Gastrocnemius medialis (tissue), 4 donors: ENCODE measurements at regions not wholly inside any gene's neighbourhood (a gene's known extent, or its start where the extent isn't known, plus 50 kb on each side); places are given as distances from the start of the nearest gene placed in this dataset.

Source experiments
- ATAC-seq, 2 donors: fragments of 150-250 bp; one replicate each; pipeline ENCODE4 v1.9.1; 2016
- DNase-seq, 2 donors: peaks; one replicate each; pipeline ENCODE4 v3.0.0-alpha.2; 2019
- H3K27ac ChIP-seq, 4 donors: fragments of 200-600 bp; sonication (generic); 1 replicate in 1 of 4; 2 replicates in 3 of 4; pipeline ENCODE4 v1.5.1; 2016 to 2018; ENCODE audit warnings: mild to moderate bottlenecking in 2 of 4, moderate library complexity in 1 of 4
- H3K27me3 ChIP-seq, 3 donors: fragments of 200-600 bp; sonication (generic) in 2 of 3; 1 replicate in 1 of 3; 2 replicates in 2 of 3; pipeline versions ENCODE4 v1.5.1 to v1.6.0; 2016 to 2019; ENCODE audit warnings: mild to moderate bottlenecking in 1 of 3, moderate library complexity in 1 of 3
- H3K36me3 ChIP-seq, 2 donors: fragments of 200-600 bp; sonication (generic) in 1 of 2; one replicate each; pipeline ENCODE4 v1.5.1; 2017 to 2018
- H3K4me1 ChIP-seq, 2 donors: fragments of 200-600 bp; sonication (generic) in 1 of 2; one replicate each; pipeline ENCODE4 v1.5.1; 2016 to 2017; ENCODE audit warnings: mild to moderate bottlenecking in 2 of 2
- H3K4me3 ChIP-seq, 4 donors: fragments of 200-600 bp; sonication (generic) in 3 of 4; 1 replicate in 1 of 4; 2 replicates in 3 of 4; pipeline ENCODE4 v1.5.1; 2016 to 2019; ENCODE audit warnings: mild to moderate bottlenecking in 2 of 4
- H3K9me3 ChIP-seq, 3 donors: fragments of 200-600 bp; sonication (generic) in 2 of 3; 1 replicate in 1 of 3; 2 replicates in 2 of 3; pipeline ENCODE4 v1.5.1; 2016 to 2019
- CTCF ChIP-seq, 5 experiments: fragments of 450-650 bp in 3 of 5; fragments of 200-600 bp in 2 of 5; sonication (generic) in 2 of 5; IDR thresholded peaks in 4 of 5; conservative IDR thresholded peaks in 1 of 5; 1 replicate in 4 of 5; 2 replicates in 1 of 5; pipeline ENCODE4 v1.5.1; 2016 to 2019; ENCODE audit warnings: antibody characterized with exemption in 5 of 5, mild to moderate bottlenecking in 3 of 5, moderate library complexity in 3 of 5
- POLR2A ChIP-seq, 2 donors: fragments of 450-650 bp; IDR thresholded peaks; one replicate each; pipeline ENCODE4 v1.6.1; 2017; ENCODE audit warnings: antibody characterized with exemption in 2 of 2, mild to moderate bottlenecking in 2 of 2, moderate library complexity in 2 of 2
- in situ Hi-C, 4 donors: fragments of 200-750 bp; cut with MboI; loops; one replicate each; pipeline versions ENCODE4 v1.15.0 to v1.8.0; 2017; ENCODE audit warnings: low sequenced_read_pairs in 4 of 4
- intact Hi-C: fragments of 100-400 bp; cut with DNase I; formaldehyde crosslinking; loops from one replicate; pipeline ENCODE4 v1.15.1; 2023; ENCODE audit warnings: low total_unique reads

GRCh38 chr18:30698571-30698970 lies 344.0 kb downstream of the DSC3 start:
- intact Hi-C loops (no loop called here), in situ Hi-C loops (no loop called here)
- Histone ChIP-seq H3K4me3 (no peak overlapping the region), H3K9me3 (no peaks in the 10 kb centered on the region), H3K36me3 (no peaks in the 10 kb centered on the region), H3K4me1 (no peaks in the 10 kb centered on the region), H3K27me3 (no peaks in the 10 kb centered on the region), H3K27ac (no peak overlapping the region)
- no peak for TF ChIP-seq CTCF (IDR thresholded peaks at IDR 0.05 in 4 of 5, conservative IDR thresholded peaks at IDR 0.05 in 1 of 5)
- TF ChIP-seq POLR2A (IDR thresholded peaks at IDR 0.05): no peak
- DNase-seq (no peak), ATAC-seq (no peak)

GRCh38 chr18:30696201-30696600 lies 346.3 kb downstream of the DSC3 start:
- Histone ChIP-seq H3K4me3 (no peak overlapping the region), H3K4me1 (no peaks in the 10 kb centered on the region), H3K27me3 (no peaks in the 10 kb centered on the region), H3K9me3 (no peaks in the 10 kb centered on the region), H3K27ac (no peak overlapping the region), H3K36me3 (no peaks in the 10 kb centered on the region)
- in situ Hi-C loops: no loop called here
- ATAC-seq (no peak), DNase-seq (no peak)
- intact Hi-C loops: no loop called here
- no peak for TF ChIP-seq POLR2A (IDR thresholded peaks at IDR 0.05)
- no peak for TF ChIP-seq CTCF (IDR thresholded peaks at IDR 0.05 in 4 of 5, conservative IDR thresholded peaks at IDR 0.05 in 1 of 5)

- TF ChIP-seq CTCF (IDR thresholded peaks at IDR 0.05 in 4 of 5, conservative IDR thresholded peaks at IDR 0.05 in 1 of 5) (no peak), POLR2A (IDR thresholded peaks at IDR 0.05) (no peak)
- no peaks in the 10 kb centered on the region for H3K36me3 ChIP-seq
- ATAC-seq: no peak
- H3K4me1 ChIP-seq: no peaks in the 10 kb centered on the region
- no peak overlapping the region for H3K27ac ChIP-seq
- H3K9me3 ChIP-seq: no peaks in the 10 kb centered on the region
- no peak overlapping the region for H3K4me3 ChIP-seq
- in situ Hi-C loops (no loop called here), intact Hi-C loops (no loop called here)
- no peaks in the 10 kb centered on the region for H3K27me3 ChIP-seq
- no peak for DNase-seq
Measured at GRCh38 chr18:30694773-30695172, 347.8 kb downstream of the DSC3 start.

- Histone ChIP-seq H3K27ac (no peak overlapping the region), H3K9me3 (no peaks in the 10 kb centered on the region), H3K4me3 (no peak overlapping the region), H3K27me3 (no peaks in the 10 kb centered on the region), H3K4me1 (no peaks in the 10 kb centered on the region), H3K36me3 (no peaks in the 10 kb centered on the region)
- in situ Hi-C loops: no loop called here
- TF ChIP-seq CTCF (IDR thresholded peaks at IDR 0.05 in 4 of 5, conservative IDR thresholded peaks at IDR 0.05 in 1 of 5) (no peak), POLR2A (IDR thresholded peaks at IDR 0.05) (no peak)
- DNase-seq (no peak), ATAC-seq (no peak)
- intact Hi-C loops: no loop called here
Measured at GRCh38 chr18:30689216-30689615, 353.3 kb downstream of the DSC3 start.

GRCh38 chr18:30687501-30687900 lies 355.0 kb downstream of the DSC3 start:
- Histone ChIP-seq H3K27ac (no peak overlapping the region), H3K36me3 (no peaks in the 10 kb centered on the region), H3K9me3 (no peaks in the 10 kb centered on the region), H3K4me3 (no peak overlapping the region), H3K4me1 (no peaks in the 10 kb centered on the region), H3K27me3 (no peaks in the 10 kb centered on the region)
- DNase-seq: no peak
- no peak for TF ChIP-seq CTCF (IDR thresholded peaks at IDR 0.05 in 4 of 5, conservative IDR thresholded peaks at IDR 0.05 in 1 of 5)
- TF ChIP-seq POLR2A (IDR thresholded peaks at IDR 0.05): no peak
- no peak for ATAC-seq
- in situ Hi-C loops (no loop called here), intact Hi-C loops (no loop called here)
